HUES64 (cell line): ENCODE measurements at regions not wholly inside any gene's neighbourhood (a gene's known extent, or its start where the extent isn't known, plus 50 kb on each side); places are given as distances from the start of the nearest gene placed in this dataset.
"Not testable (repeated sequence)": the region's sequence is repeated elsewhere in the genome, so short reads cannot be mapped to it uniquely, and the experiment has no call there.

Experiments used
- H3K27ac ChIP-seq: 2 replicates; pipeline ENCODE4 v1.7.0; 2013; ENCODE audit warnings: low read depth, low read length, inconsistent platforms
- H3K27me3 ChIP-seq: 2 replicates; pipeline ENCODE4 v1.6.1; 2013; ENCODE audit warnings: mild to moderate bottlenecking, low read length; ENCODE audit not compliant: insufficient read depth
- H3K36me3 ChIP-seq: 2 replicates; pipeline ENCODE4 v1.6.1; 2013; ENCODE audit warnings: mild to moderate bottlenecking, low read length; ENCODE audit not compliant: insufficient read depth
- H3K4me1 ChIP-seq: 2 replicates; pipeline ENCODE4 v1.6.1; 2013; ENCODE audit warnings: mild to moderate bottlenecking, low read length, moderate library complexity; ENCODE audit not compliant: insufficient read depth
- H3K4me3 ChIP-seq: 2 replicates; pipeline ENCODE4 v1.5.1; 2013; ENCODE audit warnings: mild to moderate bottlenecking, low read length, moderate library complexity
- H3K9ac ChIP-seq: 2 replicates; pipeline ENCODE4 v1.6.1; 2013; ENCODE audit warnings: mild to moderate bottlenecking, low read depth, low read length
- H3K9me3 ChIP-seq: 2 replicates; pipeline ENCODE4 v1.6.1; 2013; ENCODE audit warnings: low read depth, low read length; ENCODE audit not compliant: insufficient read depth
- WGBS: fragments of 150-250, 120-280 bp; methylation state at CpG from one replicate; pipeline ENCODE4 v1.1.7; 2013; ENCODE audit warnings: missing lambda C conversion rate; 5-methylcytosine and 5-hydroxymethylcytosine counted together

DNA sequence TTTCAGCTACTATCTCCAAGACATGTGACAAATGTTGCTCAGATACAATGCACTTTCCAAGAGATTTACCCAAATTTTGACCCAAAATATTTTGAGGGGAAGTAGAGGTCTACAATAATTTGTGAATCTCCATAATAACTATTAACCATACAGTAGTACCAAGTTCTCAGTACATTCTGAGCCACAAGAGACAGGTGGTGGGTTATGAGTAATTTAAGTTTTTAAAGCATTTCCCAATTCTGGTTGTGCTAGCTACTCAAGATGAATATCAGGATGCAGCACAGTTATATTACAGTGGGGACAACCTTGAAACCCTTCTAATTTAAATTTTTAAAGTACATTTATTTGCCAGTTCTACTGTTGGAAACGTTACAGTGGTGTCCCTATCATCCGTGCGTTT lies 92.2 kb upstream of the MITF start:
- no peak overlapping the region for H3K9ac ChIP-seq

DNA sequence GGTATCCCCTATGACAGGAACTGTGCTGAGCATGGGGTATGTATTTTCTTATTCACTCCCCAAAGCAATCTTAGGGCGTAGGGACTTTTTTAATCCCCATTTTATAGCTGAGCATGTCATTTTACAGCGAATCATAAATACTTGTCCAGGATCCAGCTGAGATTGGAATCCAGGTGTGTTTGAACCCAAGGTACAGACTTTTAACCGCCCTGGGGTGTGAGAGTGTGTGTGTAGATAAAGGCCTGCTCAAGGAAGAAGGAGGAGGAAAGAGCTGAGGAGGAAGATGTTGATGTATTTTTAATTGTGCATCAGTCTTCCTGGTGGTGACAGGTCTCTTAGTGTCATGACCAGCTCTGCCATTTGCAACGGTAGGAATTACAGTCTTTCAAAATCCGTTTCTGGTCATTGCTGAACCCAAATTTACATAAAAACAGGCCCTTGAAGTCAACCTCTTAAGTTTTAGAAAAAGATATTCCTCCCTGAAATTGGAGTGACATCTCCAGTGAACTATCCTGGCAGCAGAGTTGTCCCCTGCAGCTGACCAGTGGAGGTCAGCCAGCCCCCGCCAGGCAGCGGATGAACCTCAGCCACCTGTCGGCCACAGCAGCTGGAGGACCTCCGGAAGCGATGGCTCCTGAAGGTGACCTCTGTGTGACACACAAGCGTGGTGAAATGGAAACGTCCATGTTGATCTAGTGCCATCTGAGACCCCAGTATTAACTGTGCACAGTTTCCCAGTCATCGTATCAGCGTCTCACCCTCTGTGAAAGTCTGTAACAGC lies 92.8 kb upstream of the MITF start:
- no peak overlapping the region for H3K27ac ChIP-seq
- no peak overlapping the region for H3K9ac ChIP-seq
- no peak overlapping the region for H3K4me3 ChIP-seq
- WGBS = 90% methylated on average over 14 of the region's 14 CpGs
- H3K27me3 ChIP-seq = no peaks in the 10 kb centered on the region
- H3K36me3 ChIP-seq = no peaks in the 10 kb centered on the region
- no peaks in the 10 kb centered on the region for H3K9me3 ChIP-seq
- H3K4me1 ChIP-seq = peaks cover 6% of the 10 kb centered on the region; the same call in 1 of the 2 replicates

More for the DNA sequence above, 92.2 kb upstream of the MITF start:
- Histone ChIP-seq H3K4me1 (peaks cover 6% of the 10 kb centered on the region; the same call in 1 of the 2 replicates), H3K27ac (no peak overlapping the region), H3K9me3 (no peaks in the 10 kb centered on the region), H3K27me3 (no peaks in the 10 kb centered on the region), H3K4me3 (no peak overlapping the region), H3K36me3 (no peaks in the 10 kb centered on the region)
- no CpG with 5 or more reads among the region's 3 CpGs for WGBS

DNA sequence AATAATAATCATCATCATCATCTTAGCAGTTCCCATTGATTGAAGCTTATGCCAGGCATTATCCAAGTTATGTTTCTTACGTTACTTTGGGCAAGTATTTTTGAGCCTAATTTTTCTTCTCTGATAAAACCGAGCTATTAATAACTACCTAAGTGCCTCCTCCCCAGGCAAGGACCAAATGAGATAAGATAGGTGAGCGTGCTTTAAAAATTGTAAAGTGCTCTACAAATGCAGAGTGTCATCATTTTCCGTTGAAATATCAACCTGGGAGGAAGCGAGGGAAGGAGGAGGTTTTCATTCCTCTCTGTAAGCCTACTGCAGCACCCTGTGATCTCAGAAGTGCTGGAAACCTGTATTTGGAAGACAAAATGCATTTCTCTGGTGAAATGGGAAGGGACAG lies 96.7 kb upstream of the MITF start:
- no peak overlapping the region for H3K9ac ChIP-seq
- H3K27ac ChIP-seq = no peak overlapping the region
- no peaks in the 10 kb centered on the region for H3K4me1 ChIP-seq
- H3K27me3 ChIP-seq = no peaks in the 10 kb centered on the region
- WGBS = 92% methylated on average over 5 of the region's 5 CpGs
- H3K4me3 ChIP-seq = no peak overlapping the region
- H3K9me3 ChIP-seq = no peaks in the 10 kb centered on the region
- H3K36me3 ChIP-seq = no peaks in the 10 kb centered on the region

DNA sequence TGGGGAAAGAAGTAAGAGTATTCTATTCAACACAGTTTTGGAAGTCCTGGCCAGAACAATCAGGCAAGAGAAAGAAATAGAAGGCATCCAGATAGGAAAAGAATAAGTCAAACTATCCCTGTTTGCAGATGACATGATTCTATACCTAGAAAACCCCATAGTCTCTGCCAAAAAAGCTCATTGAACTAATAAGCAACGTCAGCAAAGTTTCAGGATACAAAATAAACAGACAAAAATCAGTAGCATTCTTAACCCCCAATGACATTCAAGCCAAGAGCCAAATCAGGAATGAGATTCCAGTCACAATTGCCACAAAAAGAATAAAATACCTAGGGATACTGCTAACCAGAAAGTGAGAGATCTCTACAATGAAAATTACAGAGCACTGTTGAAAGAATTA lies 99.4 kb upstream of the MITF start:
- Histone ChIP-seq H3K4me3 (no peak overlapping the region), H3K27me3 (no peaks in the 10 kb centered on the region), H3K27ac (no peak overlapping the region), H3K9ac (no peak overlapping the region), H3K4me1 (no peaks in the 10 kb centered on the region), H3K9me3 (no peaks in the 10 kb centered on the region), H3K36me3 (no peaks in the 10 kb centered on the region)
- WGBS = 77% methylated on average over 1 of the region's 1 CpG

DNA sequence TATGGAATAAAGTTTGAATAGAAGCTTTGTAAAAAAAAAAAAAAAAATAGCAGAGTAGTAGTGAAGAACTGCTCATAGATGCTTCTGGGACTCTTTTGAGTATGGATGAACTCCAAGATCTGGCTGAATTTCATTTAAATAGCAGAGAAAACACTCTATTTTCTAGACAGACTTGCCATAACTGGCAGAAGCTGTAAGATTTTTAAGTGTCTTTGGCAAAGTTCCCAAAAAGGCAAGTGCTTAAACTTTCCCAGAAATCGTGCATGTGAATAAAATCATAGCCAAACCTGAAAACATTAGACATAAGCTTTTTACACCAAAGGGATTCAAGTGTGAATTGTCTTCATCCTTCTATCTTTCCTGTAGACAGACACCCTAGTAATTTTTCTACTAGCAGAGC lies 110.3 kb upstream of the MITF start:
- Histone ChIP-seq H3K27me3 (no peaks in the 10 kb centered on the region), H3K9me3 (no peaks in the 10 kb centered on the region), H3K27ac (no peak overlapping the region), H3K4me1 (no peaks in the 10 kb centered on the region), H3K36me3 (no peaks in the 10 kb centered on the region), H3K9ac (no peak overlapping the region), H3K4me3 (no peak overlapping the region)
- 96% methylated on average over 1 of the region's 1 CpG for WGBS

DNA sequence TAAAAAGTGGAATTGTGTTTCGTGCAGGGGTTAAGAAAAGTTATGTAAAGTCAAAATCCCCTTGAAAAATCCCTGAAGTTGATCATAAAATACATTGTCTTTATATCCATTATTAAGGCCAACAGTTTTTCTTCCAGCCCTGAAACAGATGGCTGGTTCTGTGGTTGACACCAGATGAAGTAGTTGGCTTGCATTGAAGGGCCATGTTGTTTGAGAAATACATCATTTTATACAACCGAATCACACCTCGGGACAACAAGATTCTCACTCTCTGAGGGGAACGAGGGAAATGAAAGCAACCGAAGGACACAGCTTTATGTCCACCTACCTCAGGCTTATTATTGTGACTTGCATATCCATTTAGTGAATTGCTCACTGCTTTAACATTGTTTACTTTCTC lies 126.0 kb upstream of the MITF start:
- H3K9me3 ChIP-seq = peaks cover 1% of the 10 kb centered on the region; the same call in 1 of the 2 replicates
- H3K4me3 ChIP-seq = no peak overlapping the region
- H3K36me3 ChIP-seq = no peaks in the 10 kb centered on the region
- no peak overlapping the region for H3K27ac ChIP-seq
- WGBS = 97% methylated on average over 4 of the region's 5 CpGs
- H3K9ac ChIP-seq = no peak overlapping the region
- no peaks in the 10 kb centered on the region for H3K4me1 ChIP-seq
- peaks cover 2% of the 10 kb centered on the region; the same call in 1 of the 2 replicates for H3K27me3 ChIP-seq

- WGBS = 90% methylated on average over 2 of the region's 2 CpGs
Observed at GRCh38 chr3:69612791-69613190, 126.5 kb upstream of the MITF start.

GRCh38 chr3:69609566-69609965 lies 129.7 kb upstream of the MITF start:
- not testable (repeated sequence) for H3K36me3 ChIP-seq, H3K4me1 ChIP-seq, H3K27me3 ChIP-seq, H3K27ac ChIP-seq, H3K9ac ChIP-seq, H3K4me3 ChIP-seq, H3K9me3 ChIP-seq
- WGBS = 83% methylated on average over 1 of the region's 1 CpG

More at GRCh38 chr3:69612791-69613190, 126.5 kb upstream of the MITF start:
- no peak overlapping the region for H3K4me3 ChIP-seq
- H3K9ac ChIP-seq = no peak overlapping the region
- H3K27me3 ChIP-seq = peaks cover 2% of the 10 kb centered on the region; the same call in 1 of the 2 replicates
- H3K9me3 ChIP-seq = no peaks in the 10 kb centered on the region
- H3K27ac ChIP-seq = no peak overlapping the region
- no peaks in the 10 kb centered on the region for H3K4me1 ChIP-seq
- no peaks in the 10 kb centered on the region for H3K36me3 ChIP-seq

GRCh38 chr3:69607466-69608305 lies 131.6 kb upstream of the MITF start:
- peaks cover 4% of the 10 kb centered on the region; the same call in 1 of the 2 replicates for H3K27me3 ChIP-seq
- peaks cover 5% of the 10 kb centered on the region; the same call in 1 of the 2 replicates for H3K4me1 ChIP-seq
- 98% methylated on average over 4 of the region's 4 CpGs for WGBS
- H3K9me3 ChIP-seq = no peaks in the 10 kb centered on the region
- H3K9ac ChIP-seq = no peak overlapping the region
- no peak overlapping the region for H3K27ac ChIP-seq
- no peak overlapping the region for H3K4me3 ChIP-seq
- no peaks in the 10 kb centered on the region for H3K36me3 ChIP-seq

DNA sequence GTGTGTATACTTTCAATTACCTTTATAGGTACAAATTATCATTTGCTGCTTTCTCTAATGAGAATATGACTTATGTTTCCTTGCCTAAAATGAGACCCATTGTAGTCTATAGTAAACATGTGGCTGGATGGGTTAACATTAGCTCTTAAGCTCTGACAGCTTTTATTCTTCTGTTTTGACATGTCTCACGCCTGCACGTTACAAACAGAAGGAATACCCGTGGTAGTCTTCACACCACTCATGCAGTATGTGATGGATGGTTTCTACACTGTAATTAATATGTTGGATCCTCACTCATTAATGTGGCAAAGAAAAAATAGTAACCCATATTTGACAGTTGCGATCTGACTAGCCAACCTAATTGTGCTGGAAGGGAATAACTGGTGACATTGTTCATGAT lies 133.4 kb upstream of the MITF start:
- no peak overlapping the region for H3K4me3 ChIP-seq
- no peak overlapping the region for H3K27ac ChIP-seq
- H3K9me3 ChIP-seq = no peaks in the 10 kb centered on the region
- H3K27me3 ChIP-seq = 0 out of 2 replicates have a peak, but pooled peaks cover 2% of the 10 kb centered on the region
- no peak overlapping the region for H3K9ac ChIP-seq
- peaks cover 5% of the 10 kb centered on the region; the same call in 1 of the 2 replicates for H3K4me1 ChIP-seq
- 97% methylated on average over 4 of the region's 4 CpGs for WGBS
- no peaks in the 10 kb centered on the region for H3K36me3 ChIP-seq
